PC-9 (cell line): ENCODE measurements at regions not wholly inside any gene's neighbourhood (a gene's known extent, or its start where the extent isn't known, plus 50 kb on each side); places are given as distances from the start of the nearest gene placed in this dataset.
"Not testable (repeated sequence)": the region's sequence is repeated elsewhere in the genome, so short reads cannot be mapped to it uniquely, and the experiment has no call there.

ENCODE experiments used
- BruUV-seq: library from RNA; stranded (reverse); fragments of 400-500 nt; replicated peaks from 2 replicates; lab custom pipeline; 2021; lab: Mats Ljungman, UMichigan
- CTCF ChIA-PET: fragments of 300-600 bp; sonication (Branson Sonifier 250); formaldehyde crosslinking; loops from one replicate; lab custom pipeline; 2022; ENCODE audit warnings: antibody characterized with exemption; lab: Charles Lee
- POLR2A ChIA-PET: fragments of 300-600 bp; sonication (Branson Sonifier 250); formaldehyde crosslinking; loops from one replicate; lab custom pipeline; 2022; ENCODE audit warnings: antibody characterized with exemption; ENCODE audit not compliant: unreplicated experiment; lab: Charles Lee
- DNase-seq, 2 experiments: peaks; one replicate each; pipeline versions ENCODE4 v3.0.0 to v3.0.0-alpha.2; 2015 to 2022; ENCODE audit warnings: mixed read lengths in 1 of 2
- H2AFZ ChIP-seq: fragments of 200-600 bp; sonication (generic); 2 replicates; pipeline ENCODE4 v1.8.1; 2017; ENCODE audit warnings: antibody characterized with exemption
- H3F3A ChIP-seq: fragments of 200-600 bp; sonication (generic); 2 replicates; pipeline ENCODE4 v1.8.1; 2017; ENCODE audit warnings: antibody characterized with exemption, mild to moderate bottlenecking, low read depth; ENCODE audit not compliant: insufficient read depth
- H3K27ac ChIP-seq: fragments of 200-600 bp; sonication (generic); 2 replicates; pipeline ENCODE4 v1.6.1; 2016; ENCODE audit warnings: mixed run types
- H3K27me3 ChIP-seq: fragments of 200-600 bp; sonication (generic); 2 replicates; pipeline ENCODE4 v1.6.1; 2016; ENCODE audit warnings: low read depth, mixed run types; ENCODE audit not compliant: insufficient read depth
- H3K36me3 ChIP-seq: fragments of 200-600 bp; sonication (generic); 2 replicates; pipeline ENCODE4 v1.6.1; 2016; ENCODE audit warnings: low read depth, mixed run types
- H3K4me1 ChIP-seq: fragments of 200-600 bp; sonication (generic); replicated peaks from 2 replicates; pipeline ENCODE4 v1.6.1; 2016; ENCODE audit warnings: mixed run types; ENCODE audit not compliant: insufficient read depth
- H3K4me2 ChIP-seq: fragments of 200-600 bp; sonication (generic); 2 replicates; pipeline ENCODE4 v1.6.1; 2017; ENCODE audit warnings: mixed run types
- H3K4me3 ChIP-seq: fragments of 200-600 bp; sonication (generic); 2 replicates; pipeline ENCODE4 v1.6.1; 2016; ENCODE audit warnings: mixed run types
- H3K79me2 ChIP-seq: fragments of 200-600 bp; sonication (generic); 2 replicates; pipeline ENCODE4 v1.6.1; 2017; ENCODE audit warnings: low read depth, mixed run types
- H3K9me2 ChIP-seq: fragments of 200-600 bp; sonication (generic); 2 replicates; pipeline ENCODE4 v1.8.1; 2017; ENCODE audit warnings: mild to moderate bottlenecking; ENCODE audit not compliant: insufficient read depth
- H3K9me3 ChIP-seq: fragments of 200-600 bp; sonication (generic); 2 replicates; pipeline ENCODE4 v1.8.1; 2016; ENCODE audit warnings: low read depth; ENCODE audit not compliant: insufficient read depth
- H4K20me1 ChIP-seq: fragments of 200-600 bp; sonication (generic); 2 replicates; pipeline ENCODE4 v1.8.1; 2017; ENCODE audit not compliant: insufficient read depth
- CTCF ChIP-seq: fragments of 200-600 bp; sonication (generic); conservative IDR thresholded peaks from 2 replicates; pipeline ENCODE4 v1.6.1; 2017; ENCODE audit warnings: mixed run types, antibody characterized with exemption, mild to moderate bottlenecking, moderate library complexity
- EZH2 ChIP-seq: fragments of 200-600 bp; sonication (generic); IDR thresholded peaks from 2 replicates; pipeline ENCODE4 v1.8.0; 2017; ENCODE audit warnings: antibody characterized with exemption, low read depth
- intact Hi-C: fragments of 100-400 bp; cut with micrococcal nuclease; formaldehyde crosslinking; loops from one replicate; pipeline ENCODE4 v1.10.0; 2022; ENCODE audit not compliant: unreplicated experiment

GRCh38 chr5:87132696-87133095 lies 135.0 kb upstream of the RASA1 start:
- no peaks in the 10 kb centered on the region for H3F3A ChIP-seq
- ChIA-PET CTCF (no interaction called here), POLR2A (no interaction called here)
- H3K9me3 ChIP-seq, result no peaks in the 10 kb centered on the region
- H3K4me3 ChIP-seq, result no peak overlapping the region
- H3K36me3 ChIP-seq, result no peaks in the 10 kb centered on the region
- BruUV-seq, result no TSS peak
- TF ChIP-seq CTCF (no peak), EZH2 (no peak)
- no peak overlapping the region for H3K4me2 ChIP-seq
- H3K79me2 ChIP-seq, result no peaks in the 10 kb centered on the region
- H2AFZ ChIP-seq, result no peak overlapping the region; the same call in 1 of the 2 replicates
- H3K27me3 ChIP-seq, result no peaks in the 10 kb centered on the region
- no peaks in the 10 kb centered on the region for H3K4me1 ChIP-seq
- no peaks in the 10 kb centered on the region; the same call in 1 of the 2 replicates for H3K9me2 ChIP-seq
- no peak for DNase-seq
- intact Hi-C loops, result no loop called here
- H3K27ac ChIP-seq, result no peak overlapping the region
- no peaks in the 10 kb centered on the region for H4K20me1 ChIP-seq

- BruUV-seq, H3K4me1 ChIP-seq, H3F3A ChIP-seq, CTCF ChIA-PET, H3K36me3 ChIP-seq, H3K27ac ChIP-seq, H4K20me1 ChIP-seq, H2AFZ ChIP-seq, H3K9me3 ChIP-seq, H3K4me2 ChIP-seq, H3K4me3 ChIP-seq, DNase-seq, intact Hi-C loops, H3K79me2 ChIP-seq, H3K9me2 ChIP-seq, H3K27me3 ChIP-seq, POLR2A ChIA-PET: not testable (repeated sequence)
These were observed 133.2 kb upstream of the RASA1 start for GRCh38 chr5:87134513-87134912.

- intact Hi-C loops, result no loop called here
- BruUV-seq, result no TSS peak
- no peaks in the 10 kb centered on the region for H3K79me2 ChIP-seq
- no peaks in the 10 kb centered on the region for H4K20me1 ChIP-seq
- DNase-seq, result no peak
- no peaks in the 10 kb centered on the region for H3K4me1 ChIP-seq
- TF ChIP-seq EZH2 (no peak), CTCF (no peak)
- H2AFZ ChIP-seq, result no peak overlapping the region
- no peak overlapping the region for H3K27ac ChIP-seq
- POLR2A ChIA-PET, result no interaction called here
- no peaks in the 10 kb centered on the region for H3K9me3 ChIP-seq
- H3K9me2 ChIP-seq, result no peaks in the 10 kb centered on the region; the same call in 1 of the 2 replicates
- H3K27me3 ChIP-seq, result no peaks in the 10 kb centered on the region
- no peak overlapping the region for H3K4me2 ChIP-seq
- no peaks in the 10 kb centered on the region for H3K36me3 ChIP-seq
- H3K4me3 ChIP-seq, result no peak overlapping the region
- CTCF ChIA-PET, result no interaction called here
- no peaks in the 10 kb centered on the region for H3F3A ChIP-seq
These were observed 131.6 kb upstream of the RASA1 start for GRCh38 chr5:87136096-87136495.

- no peaks in the 10 kb centered on the region for H3K36me3 ChIP-seq
- CTCF ChIA-PET, result no interaction called here
- H2AFZ ChIP-seq, result no peak overlapping the region
- POLR2A ChIA-PET, result no interaction called here
- H3K27me3 ChIP-seq, result no peaks in the 10 kb centered on the region
- BruUV-seq, result no TSS peak
- no peaks in the 10 kb centered on the region for H4K20me1 ChIP-seq
- H3K9me3 ChIP-seq, result no peaks in the 10 kb centered on the region
- H3K4me2 ChIP-seq, result no peak overlapping the region
- no peak overlapping the region for H3K4me3 ChIP-seq
- H3F3A ChIP-seq, result no peaks in the 10 kb centered on the region
- H3K4me1 ChIP-seq, result no peaks in the 10 kb centered on the region
- H3K9me2 ChIP-seq, result no peaks in the 10 kb centered on the region; the same call in 1 of the 2 replicates
- intact Hi-C loops, result no loop called here
- TF ChIP-seq EZH2, result no peak
- no peak for TF ChIP-seq CTCF
- H3K27ac ChIP-seq, result no peak overlapping the region
- H3K79me2 ChIP-seq, result no peaks in the 10 kb centered on the region
- no peak for DNase-seq
These were observed 130.9 kb upstream of the RASA1 start for GRCh38 chr5:87136733-87137132.
